ENCODE measurements at regions not wholly inside any gene's neighbourhood (a gene's known extent, or its start where the extent isn't known, plus 50 kb on each side); places are given as distances from the start of the nearest gene placed in this dataset.
"Not testable (repeated sequence)": the region's sequence is repeated elsewhere in the genome, so short reads cannot be mapped to it uniquely, and the experiment has no call there.

DNA sequence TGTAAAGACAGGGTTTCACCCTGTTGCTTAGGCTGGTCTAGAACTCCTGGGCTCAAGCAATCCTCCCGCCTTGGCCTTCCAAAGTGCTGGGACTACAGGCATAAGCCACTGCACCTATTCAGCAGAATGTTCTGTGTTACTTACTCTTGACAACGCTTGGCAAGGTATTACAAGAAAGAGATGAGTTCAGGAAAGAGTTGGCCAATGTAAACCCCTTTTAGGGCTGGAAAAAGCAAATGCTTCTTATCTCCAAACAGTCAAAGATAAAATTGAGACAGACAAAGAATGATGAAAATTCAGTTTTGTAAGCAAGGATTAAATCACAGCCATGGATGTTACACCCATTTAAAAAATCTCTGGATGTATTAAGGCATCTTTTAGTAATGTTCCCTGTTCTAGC lies 114.0 kb upstream of the PODXL start:
- DNase-seq (ENCODE audit: low read depth) = no peak

DNA sequence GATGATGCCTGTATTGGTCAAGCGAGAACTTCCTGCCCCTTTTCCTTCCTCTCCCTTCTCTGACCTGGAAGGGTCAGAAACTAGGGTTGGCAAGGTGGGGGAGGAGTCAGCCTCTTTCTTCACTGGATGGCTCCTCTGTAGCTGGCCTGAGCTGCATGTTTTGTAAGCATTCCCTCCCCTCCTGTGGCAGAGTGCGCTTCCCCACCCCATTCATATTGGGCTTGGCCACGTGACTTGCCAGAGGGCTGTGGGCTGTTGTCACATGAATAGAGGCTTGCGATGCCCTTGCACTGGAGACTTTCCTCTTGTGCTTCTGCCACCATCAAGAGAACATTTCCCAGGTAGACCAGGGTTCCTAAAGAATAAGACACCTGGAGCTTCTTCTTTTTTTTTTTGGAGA lies 111.3 kb upstream of the PODXL start:
- DNase-seq (ENCODE audit: low read depth) = no peak

DNA sequence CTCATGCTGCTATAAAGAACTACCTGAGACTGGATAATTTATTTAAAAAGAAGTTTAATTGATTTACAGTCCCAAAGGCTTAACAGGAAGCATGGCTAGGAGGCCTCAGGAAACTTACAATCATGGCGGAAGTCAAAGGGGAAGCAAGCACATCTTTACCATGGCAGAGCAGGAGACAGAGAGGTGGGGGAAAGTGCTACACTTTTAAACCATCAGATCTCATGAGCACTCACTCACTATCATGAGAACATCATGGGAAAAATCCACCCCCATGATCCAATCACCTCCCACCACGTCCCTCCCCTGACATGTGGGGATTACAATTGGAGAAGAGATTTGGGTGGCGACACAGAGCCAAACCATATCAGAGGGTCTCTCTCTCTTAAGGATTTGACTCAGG lies 108.6 kb upstream of the PODXL start:
- DNase-seq (ENCODE audit: low read depth) = no peak

DNA sequence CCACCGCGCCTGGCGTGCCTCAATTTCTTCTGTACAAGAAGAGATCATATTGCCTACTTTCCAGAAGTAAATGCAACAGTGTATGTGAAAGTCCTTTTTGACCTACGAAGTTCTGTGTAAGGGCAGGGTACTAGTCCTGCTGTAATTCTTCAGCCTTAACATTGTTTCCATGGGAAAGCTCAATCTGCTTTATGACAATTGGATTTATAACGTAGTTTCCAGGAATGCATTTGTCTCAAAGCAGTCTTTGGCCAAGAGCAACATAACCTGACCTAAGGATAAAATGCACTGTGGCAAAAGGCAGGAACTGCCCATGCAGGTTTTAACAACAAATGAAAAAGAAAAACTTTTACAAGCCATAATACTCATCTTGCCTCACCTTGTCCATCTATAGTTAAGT lies 108.1 kb upstream of the PODXL start:
- no peak for DNase-seq (ENCODE audit: low read depth)

DNA sequence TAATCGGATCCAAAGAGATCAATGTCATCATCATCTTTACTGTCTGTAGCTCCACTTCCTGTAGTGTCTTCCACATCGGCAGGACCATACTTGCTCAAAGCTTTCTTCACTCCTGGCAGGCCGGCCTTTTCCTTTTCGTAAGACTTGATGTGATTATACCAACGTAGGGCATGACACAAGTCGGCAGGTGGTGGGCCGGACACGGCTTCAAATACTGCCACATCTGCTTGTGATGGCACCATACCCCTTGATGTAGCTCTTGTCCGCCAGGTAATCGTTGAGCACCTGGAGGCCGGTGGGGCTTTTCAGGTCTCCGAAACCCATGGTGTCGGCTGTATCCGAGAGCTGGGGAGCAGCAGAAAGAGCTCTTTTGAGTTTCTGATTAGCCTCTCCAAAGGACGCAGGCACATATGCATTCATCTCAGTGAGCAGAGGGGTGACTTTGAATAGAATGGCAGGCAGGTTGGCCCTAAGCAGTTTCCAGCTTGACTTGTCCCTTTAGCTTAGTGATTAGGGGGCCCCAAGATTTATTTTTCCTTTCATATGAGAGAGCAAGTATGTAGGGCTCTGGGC lies 106.0 kb upstream of the PODXL start:
- DNase-seq (ENCODE audit: low read depth) = not testable (repeated sequence)

DNA sequence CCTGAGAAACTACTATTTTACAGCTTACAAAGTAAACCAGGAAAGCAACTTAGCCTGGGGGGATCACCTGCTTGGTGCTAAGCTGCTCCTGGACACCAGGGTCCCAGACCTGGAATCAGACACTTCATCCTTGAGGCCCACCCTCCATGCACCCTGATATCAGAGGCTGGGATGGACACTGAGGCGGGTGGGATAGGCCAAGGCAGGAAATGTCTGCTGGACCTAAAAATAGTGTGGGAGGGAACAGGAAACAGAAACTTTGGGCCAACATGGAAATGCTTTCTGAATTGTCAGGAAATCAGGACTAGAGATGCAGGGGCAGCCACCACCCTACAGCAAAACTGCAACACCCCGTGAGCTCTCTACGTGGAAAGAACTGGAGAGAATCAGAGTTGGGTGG lies 101.5 kb upstream of the PODXL start:
- DNase-seq (ENCODE audit: low read depth) = no peak

DNA sequence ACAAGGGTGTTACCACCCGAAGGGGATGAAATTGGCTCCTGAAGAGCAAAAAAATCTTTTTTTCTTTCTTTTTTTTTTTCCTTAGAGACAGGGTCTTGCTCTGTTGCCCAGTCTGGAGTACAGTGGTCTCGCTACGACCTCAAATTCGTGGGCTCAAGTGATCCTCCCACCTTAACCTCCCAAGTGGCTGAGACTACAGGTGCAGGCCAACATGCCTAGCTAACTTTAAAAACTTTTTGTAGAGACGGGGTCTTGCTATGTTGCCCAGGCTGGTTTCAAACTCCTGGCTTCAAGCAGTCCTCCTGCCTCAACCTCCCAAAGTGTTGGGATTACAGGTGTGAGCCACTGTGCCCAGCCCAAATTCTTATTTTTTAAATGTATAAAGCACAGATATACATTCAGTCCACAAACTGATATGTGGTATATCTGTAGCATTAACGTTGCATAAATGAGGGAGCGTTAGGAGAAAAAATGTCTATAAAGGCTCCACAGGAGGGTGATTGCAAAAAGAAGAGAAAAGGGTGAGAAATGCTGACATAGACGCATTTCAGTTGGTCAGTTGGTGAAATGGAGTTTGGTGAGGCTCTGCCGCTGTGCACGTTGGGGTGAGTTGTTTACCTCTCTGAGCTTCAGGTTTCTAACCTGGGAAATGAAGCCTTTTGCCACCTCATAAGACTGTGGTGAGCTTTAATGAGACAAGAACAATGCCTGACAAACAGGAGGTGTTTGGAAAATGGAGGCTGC lies 100.7 kb upstream of the PODXL start:
- DNase-seq (ENCODE audit: low read depth) = no peak

DNA sequence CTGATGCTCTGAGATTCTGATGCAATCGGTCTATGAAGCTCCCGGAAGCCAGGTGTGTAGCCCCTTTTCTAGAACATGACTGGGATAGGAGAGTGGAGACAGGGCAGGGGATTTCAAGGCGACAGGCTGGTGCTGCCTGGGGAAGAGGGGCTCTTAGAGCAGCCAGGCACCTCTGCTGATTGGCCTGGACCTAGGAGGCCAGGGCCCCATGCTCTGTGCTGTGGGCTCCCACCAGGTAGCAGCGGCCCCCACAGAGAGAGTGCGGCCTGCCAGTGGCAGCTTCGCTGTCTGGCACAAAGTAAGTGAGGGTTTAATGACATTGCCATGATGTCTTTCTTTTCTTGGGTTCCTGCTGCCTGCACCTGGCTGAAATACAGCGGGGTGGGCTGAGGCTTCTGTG lies 99.4 kb upstream of the PODXL start:
- DNase-seq (ENCODE audit: low read depth) = no peak

DNA sequence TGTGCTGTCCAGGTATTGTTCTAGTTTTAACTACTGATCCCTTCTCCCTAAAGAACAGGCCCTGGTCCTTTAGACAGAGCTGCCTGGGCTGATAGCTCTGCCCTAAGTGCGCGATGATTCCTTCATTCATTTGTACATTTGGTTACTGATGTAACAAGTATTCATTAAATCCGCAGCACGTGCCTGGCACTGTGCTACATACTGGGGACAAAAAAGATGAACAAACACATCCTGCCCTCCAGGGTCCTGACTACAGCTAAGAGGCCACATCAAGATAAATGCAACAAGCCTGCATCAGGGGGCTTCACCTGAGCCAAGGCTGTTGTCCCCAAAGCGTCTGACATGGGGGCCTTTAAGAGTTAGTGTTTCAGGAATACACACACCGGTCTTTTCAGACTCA lies 99.0 kb upstream of the PODXL start:
- DNase-seq (ENCODE audit: low read depth) = no peak

DNA sequence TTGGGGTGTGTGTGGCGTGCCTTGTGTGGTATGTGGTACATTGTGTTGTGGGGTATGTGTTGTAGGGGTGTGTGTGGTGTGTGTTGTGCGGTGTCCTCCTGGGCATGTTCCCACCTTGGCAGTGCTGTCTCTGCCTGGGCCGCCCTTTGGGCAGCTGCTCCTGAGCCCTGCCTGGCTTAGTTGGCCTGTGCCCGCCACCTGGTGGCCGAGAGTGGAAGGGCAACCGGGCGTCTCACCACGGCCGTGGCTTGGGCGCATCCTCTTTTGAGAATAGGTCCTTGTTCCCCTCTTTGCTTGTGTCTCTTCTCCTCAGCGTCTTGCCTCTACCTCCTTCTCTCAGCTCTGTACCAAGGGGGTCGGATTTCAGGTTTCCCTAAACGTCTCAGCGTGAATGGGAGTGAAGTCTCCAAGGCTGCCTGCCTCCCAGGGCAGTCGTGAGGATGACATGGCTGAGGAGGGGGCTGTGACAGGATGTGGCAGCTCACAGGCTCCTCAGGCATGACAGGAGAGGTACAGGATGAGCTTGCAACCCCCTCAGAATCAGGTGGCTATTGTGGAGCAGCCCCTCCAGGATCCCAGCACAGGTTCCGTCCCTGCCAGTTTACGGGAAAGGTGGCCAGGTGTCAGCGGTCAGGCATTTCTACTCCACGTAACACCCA lies 98.4 kb upstream of the PODXL start:
- peak; percentile 69 for DNase-seq (ENCODE audit: low read depth)

DNA sequence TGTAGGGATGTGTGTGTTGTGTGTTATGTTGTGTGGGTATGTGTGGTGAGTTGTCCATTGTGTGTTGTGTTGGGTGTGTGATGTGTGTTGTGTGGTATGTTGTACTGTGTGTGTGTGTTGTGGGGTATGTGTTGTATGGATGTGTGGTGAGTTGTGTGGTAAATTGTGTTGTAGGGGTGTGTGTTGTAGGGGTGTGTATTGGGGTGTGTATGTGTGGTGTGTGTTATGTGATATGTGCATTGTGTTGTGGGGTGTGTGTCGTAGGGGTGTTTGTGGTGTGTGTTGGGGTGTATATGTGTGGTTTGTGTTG lies 97.8 kb upstream of the PODXL start:
- no peak for DNase-seq (ENCODE audit: low read depth)

DNA sequence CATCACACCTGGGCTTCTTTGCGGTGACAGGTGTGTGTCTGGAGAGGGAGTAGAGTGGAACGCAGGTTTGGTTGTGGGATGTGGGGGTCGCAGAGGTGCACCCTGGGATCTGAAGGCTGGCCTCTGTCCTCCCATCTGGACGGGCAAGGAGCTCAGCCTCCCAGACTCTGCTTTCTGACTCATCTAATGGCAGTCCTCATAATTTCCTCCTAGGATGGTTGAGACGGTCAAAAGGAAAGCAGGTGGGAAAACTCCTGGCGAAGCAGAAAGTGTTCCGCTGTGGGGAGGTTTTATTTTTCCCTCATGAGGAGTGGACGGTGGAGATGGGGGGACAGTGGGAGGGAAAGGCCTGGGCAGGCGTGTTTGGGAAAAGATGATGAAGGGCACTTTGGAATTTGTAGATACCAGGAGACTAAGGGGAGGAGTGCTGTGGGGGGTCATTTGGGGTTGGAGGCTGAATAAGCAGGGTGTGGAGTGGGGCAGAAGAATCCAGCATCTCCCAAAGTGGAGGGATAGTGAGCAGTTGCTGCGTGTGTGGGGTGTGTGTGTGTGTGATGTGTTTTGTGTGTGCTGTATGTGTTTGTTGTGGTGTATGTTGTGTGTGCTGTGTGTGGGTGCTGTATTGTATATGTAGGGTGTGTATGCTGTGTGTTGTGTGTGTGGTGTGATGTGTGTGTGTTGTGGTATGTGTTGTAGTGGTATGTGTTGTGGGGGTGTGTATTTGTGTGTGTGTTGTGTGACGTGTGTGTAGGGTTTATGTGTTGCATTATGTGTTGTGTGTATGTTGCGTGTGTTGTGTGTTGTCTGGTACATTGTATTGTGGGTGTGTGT lies 97.2 kb upstream of the PODXL start:
- no peak for DNase-seq (ENCODE audit: low read depth)

DNA sequence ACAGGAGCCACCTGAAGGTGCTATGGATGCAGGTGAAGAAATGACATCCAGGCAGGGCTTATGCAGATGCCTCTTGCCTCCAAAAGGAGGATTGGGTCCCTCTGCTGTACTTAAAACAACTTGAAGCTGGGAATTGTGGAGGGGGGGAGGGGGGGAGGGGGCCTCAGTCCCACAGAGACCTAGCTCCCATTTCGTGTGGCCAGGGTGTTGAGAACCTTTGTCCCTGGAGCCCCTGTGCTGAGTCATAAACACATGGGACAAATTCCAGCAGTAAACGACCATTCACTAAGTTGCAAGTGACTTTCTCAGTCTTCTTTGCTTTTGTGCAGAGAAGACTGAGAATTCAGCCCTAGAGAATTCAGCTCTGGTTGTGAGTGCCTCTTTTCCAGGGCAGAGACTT lies 96.5 kb upstream of the PODXL start:
- DNase-seq (ENCODE audit: low read depth) = no peak

DNA sequence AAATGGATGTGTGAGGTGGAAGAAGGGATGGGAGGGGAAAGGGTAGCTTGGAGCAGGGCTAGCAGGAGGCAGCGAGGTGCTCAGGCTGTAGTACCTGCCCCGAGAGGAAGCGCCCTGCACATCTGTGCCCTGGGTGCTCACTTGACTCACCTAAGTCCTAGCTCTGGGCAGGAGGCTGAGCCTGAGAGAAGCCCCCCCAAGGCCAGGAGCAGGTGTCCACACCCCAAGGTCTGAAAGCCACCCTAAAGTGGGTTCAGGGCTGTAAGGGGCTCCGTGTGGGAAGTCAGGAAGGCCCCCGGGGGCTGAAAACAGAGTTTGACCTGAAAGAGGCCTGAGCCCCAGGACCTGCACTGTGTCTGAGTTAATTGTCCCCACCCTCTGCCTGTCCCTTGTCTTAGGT lies 95.8 kb upstream of the PODXL start:
- DNase-seq (ENCODE audit: low read depth) = no peak

DNA sequence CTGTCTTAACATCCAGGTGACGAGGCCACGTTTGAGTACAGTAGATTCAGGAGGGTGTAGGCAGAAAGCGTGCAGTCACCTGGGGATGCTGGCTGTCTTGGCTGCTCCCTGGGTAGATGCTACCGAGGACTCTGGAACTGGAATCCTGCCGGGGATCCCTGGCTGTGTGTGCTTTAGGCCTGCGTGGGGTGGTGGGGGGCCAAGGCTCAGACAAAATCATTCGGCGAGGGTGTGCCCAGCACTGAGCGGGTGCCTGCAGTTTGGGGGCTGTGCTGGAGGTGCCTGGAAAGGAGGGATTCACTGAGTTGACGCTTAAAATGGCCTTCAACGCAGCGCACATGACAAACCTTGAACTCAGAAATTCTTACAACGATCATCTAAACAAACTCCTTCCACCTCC lies 93.5 kb upstream of the PODXL start:
- no peak for DNase-seq (ENCODE audit: low read depth)

DNA sequence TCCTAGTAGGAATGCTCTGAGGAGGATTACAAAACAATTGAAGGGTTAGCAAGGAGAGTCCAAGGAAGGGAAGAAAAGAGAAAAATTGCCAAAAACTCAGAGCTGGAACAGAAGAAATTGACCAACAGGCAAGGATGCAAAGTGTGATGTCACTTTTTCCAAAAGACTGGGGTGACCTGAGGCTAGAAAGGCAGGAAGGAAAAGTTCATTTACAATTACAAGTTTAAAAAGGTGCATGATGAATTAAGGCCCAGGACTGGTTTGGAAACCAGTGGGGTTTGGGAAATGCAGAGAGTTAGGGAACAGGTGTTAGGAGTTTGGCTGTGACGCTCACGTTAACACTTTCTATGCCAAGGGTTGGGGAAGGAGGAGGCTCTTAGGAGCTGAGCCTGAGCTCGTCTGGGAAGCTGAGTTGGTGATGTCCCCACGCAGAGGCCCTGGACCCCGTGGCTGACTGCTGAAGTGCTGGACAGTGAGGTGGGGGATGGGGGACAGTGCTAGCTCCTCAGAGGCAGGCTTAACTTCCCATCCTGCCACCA lies 92.6 kb upstream of the PODXL start:
- no peak for DNase-seq (ENCODE audit: low read depth)

DNA sequence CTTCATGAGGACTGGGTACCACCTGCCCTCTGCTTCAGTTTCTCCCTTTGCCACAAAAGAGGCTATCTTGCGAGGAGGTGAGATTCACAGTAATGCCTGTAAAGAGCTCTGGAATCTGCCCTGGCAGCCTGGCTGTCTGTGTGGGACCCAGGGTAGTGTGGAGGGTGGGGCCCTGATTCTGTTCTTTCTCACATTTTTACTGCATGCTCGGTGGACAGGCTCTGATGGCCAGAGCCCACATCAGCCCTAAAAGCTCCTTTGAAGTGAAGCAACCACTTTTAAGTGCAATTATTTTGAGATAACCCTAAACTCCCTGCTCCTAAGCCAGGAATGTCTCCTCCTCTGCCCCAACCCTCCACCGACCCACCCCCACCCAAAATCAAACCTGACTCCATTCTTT lies 92.1 kb upstream of the PODXL start:
- no peak for DNase-seq (ENCODE audit: low read depth)

DNA sequence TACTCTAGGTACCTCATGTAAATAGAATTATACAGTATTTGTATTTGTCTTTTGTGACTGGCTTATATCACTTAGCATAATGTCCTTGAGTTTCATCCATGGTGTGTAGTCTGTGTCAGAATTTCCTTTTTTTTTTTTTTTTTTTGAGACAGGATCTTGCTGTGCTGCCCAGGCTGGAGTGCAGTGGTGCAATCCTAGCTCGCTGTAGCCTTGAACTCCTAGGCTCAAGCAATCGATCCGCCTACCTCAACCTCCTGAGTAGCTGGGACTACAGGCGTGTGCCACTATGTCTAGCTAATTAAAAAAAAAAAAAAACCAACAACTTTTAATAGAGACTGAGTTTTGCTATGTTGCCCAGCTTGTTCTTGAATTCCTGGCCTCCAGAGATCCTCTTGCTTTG lies 89.8 kb upstream of the PODXL start:
- no peak for DNase-seq (ENCODE audit: low read depth)

DNA sequence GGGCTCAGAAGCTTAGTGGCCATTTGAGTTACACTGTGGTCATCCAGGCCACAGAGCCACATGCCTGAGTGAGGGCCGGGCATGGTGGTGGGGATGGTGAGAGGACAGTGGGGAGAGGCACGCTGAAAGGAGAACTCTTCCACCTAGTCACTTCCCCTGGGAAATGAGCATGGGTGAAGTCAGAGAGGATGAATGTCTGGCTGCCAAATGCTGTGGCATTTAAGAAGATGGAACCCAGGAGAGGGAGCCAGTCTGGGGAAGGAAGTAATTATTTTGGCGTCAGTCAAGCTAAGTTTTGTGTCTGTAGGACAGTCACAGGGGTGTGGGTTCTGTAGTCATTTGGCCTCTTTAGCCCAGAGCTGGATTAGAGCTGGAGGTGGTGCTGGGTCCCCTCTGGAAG lies 86.0 kb upstream of the PODXL start:
- no peak for DNase-seq (ENCODE audit: low read depth)

DNA sequence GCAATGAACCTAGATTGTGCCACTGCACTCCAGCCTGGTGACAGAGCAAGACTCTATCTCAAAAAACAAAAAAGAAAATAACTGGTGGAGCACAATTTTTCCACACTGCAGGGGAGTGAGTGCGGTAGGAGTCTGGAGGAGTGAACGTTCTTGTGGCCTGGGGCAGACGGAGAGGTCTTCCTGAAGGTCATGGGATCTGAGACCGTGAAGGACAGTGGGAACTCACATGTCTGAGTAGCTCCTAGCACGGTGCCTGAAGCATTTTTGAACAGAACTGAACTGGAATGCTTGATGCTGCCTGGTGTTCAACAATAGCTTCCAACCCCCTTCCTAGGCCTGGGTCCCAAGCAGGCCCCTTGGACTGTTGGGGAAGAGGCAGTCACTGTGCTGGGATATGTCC lies 84.3 kb upstream of the PODXL start:
- DNase-seq (ENCODE audit: low read depth) = peak; percentile 65

DNA sequence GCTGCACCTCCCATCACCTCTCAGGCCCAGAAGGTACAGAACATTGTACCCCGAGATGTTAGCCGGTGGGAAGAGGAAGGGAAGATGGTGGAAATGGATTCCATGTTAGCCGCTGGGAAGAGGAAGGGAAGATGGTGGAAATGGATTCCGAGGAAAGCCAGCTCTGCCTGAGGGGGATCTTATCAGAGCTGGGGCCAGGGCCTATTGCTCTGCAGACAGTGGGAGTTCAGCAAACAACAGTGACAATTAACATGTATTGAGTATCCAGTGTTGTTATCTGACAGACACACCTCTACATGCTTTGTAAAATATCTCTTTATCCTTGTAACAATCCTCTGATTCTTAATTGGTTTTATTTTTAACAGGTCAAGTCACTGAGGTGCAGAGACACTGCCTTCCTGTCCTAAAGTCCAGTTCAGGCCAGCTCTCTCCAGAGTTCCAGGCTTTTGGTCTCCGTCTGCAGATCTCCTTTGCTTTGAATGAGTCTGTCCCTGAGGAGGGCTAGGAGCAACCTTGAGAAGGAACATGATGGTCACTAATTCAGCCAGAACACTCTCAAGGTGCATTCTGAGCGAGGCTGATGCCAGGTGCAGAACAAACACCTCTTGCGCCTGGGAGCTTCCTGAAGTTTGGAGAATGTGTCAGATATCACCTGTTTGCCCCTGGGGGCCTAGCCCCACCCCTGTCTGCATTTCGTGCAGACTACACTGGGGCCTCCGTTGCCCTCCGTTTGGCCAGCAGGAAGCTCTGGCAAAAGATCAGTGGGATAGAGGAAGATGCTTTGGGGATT lies 82.4 kb upstream of the PODXL start:
- no peak for DNase-seq (ENCODE audit: low read depth)

DNA sequence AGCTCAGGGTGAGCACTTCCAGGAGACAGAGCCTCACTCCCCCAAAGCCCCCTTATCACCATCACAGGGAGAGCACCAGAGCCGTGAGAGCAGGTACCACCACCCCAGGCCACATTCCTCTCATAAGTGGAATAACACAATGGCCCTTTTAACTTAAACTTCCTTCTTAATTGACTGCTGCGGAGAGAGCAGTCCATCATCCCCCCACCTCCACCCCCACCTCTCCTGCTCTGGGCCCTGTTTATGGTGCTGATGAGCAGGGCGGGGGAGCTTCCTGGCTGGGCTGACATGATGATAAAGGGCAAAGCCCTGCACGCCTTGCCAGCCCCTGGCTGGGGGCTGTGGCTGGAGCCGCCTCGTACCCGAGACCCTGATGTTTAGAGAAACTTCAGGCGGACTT lies 81.4 kb upstream of the PODXL start:
- no peak for DNase-seq (ENCODE audit: low read depth)
